DOHH2 (cell line): ENCODE measurements at regions not wholly inside any gene's neighbourhood (a gene's known extent, or its start where the extent isn't known, plus 50 kb on each side); places are given as distances from the start of the nearest gene placed in this dataset.

Source experiments
- CTCF ChIP-seq: fragments of 200-600 bp; sonication (generic); IDR thresholded peaks from one replicate; pipeline ENCODE4 v1.5.1; 2014; ENCODE audit warnings: antibody characterized with exemption, mild to moderate bottlenecking, low read depth, low read length; ENCODE audit not compliant: poor library complexity, severe bottlenecking
- EZH2phosphoT487 ChIP-seq: fragments of 200-600 bp; sonication (generic); IDR thresholded peaks from 2 replicates; pipeline ENCODE4 v1.6.1; 2017; ENCODE audit warnings: borderline replicate concordance, mild to moderate bottlenecking, antibody characterized with exemption, low read length, moderate library complexity, mixed read lengths

DNA sequence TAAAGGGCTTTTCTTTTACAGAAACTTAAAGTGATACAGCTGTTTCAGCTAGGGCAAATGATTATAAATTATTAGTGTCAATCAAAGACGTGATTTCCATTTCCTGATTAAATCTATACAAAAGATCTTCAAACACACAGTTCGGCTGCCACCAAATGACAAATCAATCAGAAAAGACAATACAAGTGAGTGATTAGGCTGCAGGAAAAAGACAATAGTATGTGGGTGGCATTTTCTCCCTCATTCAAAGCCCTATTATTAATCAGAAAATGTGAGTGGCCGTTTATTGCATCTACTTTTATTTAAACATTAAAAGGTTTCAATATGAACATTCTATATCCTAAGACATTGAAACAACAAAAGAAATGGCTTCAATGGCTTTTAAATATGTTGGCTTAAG, 895.6 kb upstream of the ROBO1 start:
- TF ChIP-seq CTCF (no peak), EZH2phosphoT487 (no peak)
